ACC112 (cell line): ENCODE measurements at regions not wholly inside any gene's neighbourhood (a gene's known extent, or its start where the extent isn't known, plus 50 kb on each side); places are given as distances from the start of the nearest gene placed in this dataset.

ENCODE experiments used
- H2AFZ ChIP-seq: fragments of 200-600 bp; sonication (generic); one replicate; pipeline ENCODE4 v1.6.0; 2017; ENCODE audit warnings: antibody characterized with exemption, low read length; ENCODE audit not compliant: unreplicated experiment
- H3K27ac ChIP-seq: fragments of 200-600 bp; sonication (generic); 2 replicates; pipeline ENCODE4 v1.5.1; 2014; ENCODE audit warnings: low read depth, mild to moderate bottlenecking, antibody characterized with exemption, low read length, moderate library complexity
- H3K27me3 ChIP-seq: fragments of 200-600 bp; sonication (generic); 2 replicates; pipeline ENCODE4 v1.6.1; 2014; ENCODE audit warnings: mild to moderate bottlenecking, antibody characterized with exemption, low read length, moderate library complexity, mixed read lengths; ENCODE audit not compliant: insufficient read depth
- H3K36me3 ChIP-seq: fragments of 200-600 bp; sonication (generic); 2 replicates; pipeline ENCODE4 v1.6.1; 2016; ENCODE audit warnings: mild to moderate bottlenecking, antibody characterized with exemption, low read length, moderate library complexity, mixed read lengths; ENCODE audit not compliant: insufficient read depth
- H3K4me1 ChIP-seq: fragments of 200-600 bp; sonication (generic); one replicate; pipeline ENCODE4 v1.6.1; 2016; ENCODE audit warnings: low read length, mixed read lengths; ENCODE audit not compliant: insufficient read depth, unreplicated experiment, control insufficient read depth
- H3K4me3 ChIP-seq: fragments of 200-600 bp; sonication (generic); 2 replicates; pipeline ENCODE4 v1.5.1; 2014; ENCODE audit warnings: mild to moderate bottlenecking, low read depth, low read length
- H3K79me2 ChIP-seq: fragments of 200-600 bp; sonication (generic); one replicate; pipeline ENCODE4 v1.6.0; 2016; ENCODE audit warnings: low read length; ENCODE audit not compliant: control insufficient read depth, unreplicated experiment, insufficient read depth

DNA sequence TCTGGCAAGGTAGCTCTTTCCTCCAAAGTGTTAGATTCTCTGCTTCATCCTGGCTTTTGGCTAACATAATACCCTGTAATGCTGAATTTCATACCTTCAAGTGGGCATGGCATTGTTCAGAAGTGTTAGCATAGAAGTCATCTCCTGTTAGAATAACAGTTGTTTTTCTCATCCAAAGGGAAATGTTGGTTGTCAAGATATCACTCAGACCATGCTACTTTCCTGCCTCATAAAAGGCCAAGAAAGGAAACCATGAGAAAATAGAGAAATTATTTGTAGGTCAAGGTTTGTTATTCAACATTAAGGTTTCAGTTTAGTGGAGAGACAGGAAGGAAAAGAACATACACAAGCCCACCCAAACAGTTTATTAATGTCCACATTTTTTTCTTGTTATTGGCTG is 472.5 kb downstream of the ARHGEF28 start:
- no peaks in the 10 kb centered on the region for H3K27me3 ChIP-seq
- no peaks in the 10 kb centered on the region for H3K79me2 ChIP-seq
- no peak overlapping the region for H3K27ac ChIP-seq
- no peaks in the 10 kb centered on the region for H3K36me3 ChIP-seq
- H3K4me3 ChIP-seq: no peak overlapping the region
- no peak overlapping the region for H2AFZ ChIP-seq
- no peaks in the 10 kb centered on the region for H3K4me1 ChIP-seq

DNA sequence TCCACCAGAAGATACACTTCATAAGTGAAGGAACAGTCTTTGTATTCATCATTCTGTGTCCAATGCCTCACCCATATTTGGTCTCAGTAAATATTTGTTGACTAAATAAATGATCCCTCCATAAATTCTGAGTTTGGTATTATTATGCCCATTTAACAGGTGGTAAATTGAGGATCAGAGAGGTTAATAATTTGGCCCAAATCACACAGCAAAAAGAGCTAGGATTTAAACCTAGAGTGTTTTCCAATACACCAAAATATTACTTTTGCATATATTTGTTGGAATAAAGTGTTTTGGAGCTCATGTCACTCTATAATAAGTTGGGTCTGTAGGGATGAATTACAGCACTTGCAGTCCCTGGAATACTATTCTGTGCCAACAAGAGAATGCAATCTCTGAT is 470.3 kb downstream of the ARHGEF28 start:
- Histone ChIP-seq H2AFZ (no peak overlapping the region), H3K79me2 (no peaks in the 10 kb centered on the region), H3K27me3 (0 out of 2 replicates have a peak, but pooled peaks cover 2% of the 10 kb centered on the region), H3K36me3 (no peaks in the 10 kb centered on the region), H3K4me3 (no peak overlapping the region), H3K4me1 (no peaks in the 10 kb centered on the region), H3K27ac (no peak overlapping the region)

DNA sequence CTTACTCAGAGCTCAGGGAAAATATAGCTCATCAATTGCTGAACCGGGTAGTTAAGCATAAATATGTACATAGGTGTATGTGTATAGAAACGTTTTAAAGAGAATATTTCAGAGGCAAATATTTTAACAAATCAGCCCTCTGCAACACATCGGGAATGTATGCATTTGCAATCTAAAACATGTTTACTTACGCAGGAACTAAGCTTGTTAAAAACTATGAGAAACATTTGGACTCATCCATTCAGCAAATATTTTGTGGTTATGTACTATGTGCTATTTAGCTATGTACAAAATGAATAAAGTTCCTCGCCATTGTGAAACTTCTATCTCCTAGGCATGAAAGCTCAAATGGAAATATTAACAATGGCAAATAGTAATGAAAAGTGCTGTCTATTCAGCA is 469.9 kb downstream of the ARHGEF28 start:
- H3K36me3 ChIP-seq: no peaks in the 10 kb centered on the region
- no peaks in the 10 kb centered on the region for H3K79me2 ChIP-seq
- H2AFZ ChIP-seq: no peak overlapping the region
- H3K27ac ChIP-seq: no peak overlapping the region
- H3K27me3 ChIP-seq: 0 out of 2 replicates have a peak, but pooled peaks cover 2% of the 10 kb centered on the region
- no peaks in the 10 kb centered on the region for H3K4me1 ChIP-seq
- H3K4me3 ChIP-seq: no peak overlapping the region

DNA sequence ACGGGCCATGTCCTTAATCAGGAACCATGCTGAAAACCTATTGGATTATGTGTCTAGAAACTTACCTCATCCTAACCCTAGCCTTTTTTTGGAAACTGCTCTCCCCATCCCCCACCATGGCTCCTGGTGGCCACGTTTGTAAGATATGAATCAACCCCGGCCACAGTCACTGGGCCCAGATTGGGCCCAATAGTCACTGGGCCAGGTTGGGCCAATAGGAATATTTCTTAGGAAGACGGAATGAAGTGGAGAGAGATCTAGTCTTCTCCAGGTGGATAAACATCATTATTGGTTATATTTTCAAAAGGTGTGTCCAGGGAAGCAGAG is 468.7 kb downstream of the ARHGEF28 start:
- Histone ChIP-seq H3K27ac (no peak overlapping the region), H2AFZ (no peak overlapping the region), H3K27me3 (0 out of 2 replicates have a peak, but pooled peaks cover 2% of the 10 kb centered on the region), H3K79me2 (no peaks in the 10 kb centered on the region), H3K4me1 (no peaks in the 10 kb centered on the region), H3K4me3 (no peak overlapping the region), H3K36me3 (no peaks in the 10 kb centered on the region)

DNA sequence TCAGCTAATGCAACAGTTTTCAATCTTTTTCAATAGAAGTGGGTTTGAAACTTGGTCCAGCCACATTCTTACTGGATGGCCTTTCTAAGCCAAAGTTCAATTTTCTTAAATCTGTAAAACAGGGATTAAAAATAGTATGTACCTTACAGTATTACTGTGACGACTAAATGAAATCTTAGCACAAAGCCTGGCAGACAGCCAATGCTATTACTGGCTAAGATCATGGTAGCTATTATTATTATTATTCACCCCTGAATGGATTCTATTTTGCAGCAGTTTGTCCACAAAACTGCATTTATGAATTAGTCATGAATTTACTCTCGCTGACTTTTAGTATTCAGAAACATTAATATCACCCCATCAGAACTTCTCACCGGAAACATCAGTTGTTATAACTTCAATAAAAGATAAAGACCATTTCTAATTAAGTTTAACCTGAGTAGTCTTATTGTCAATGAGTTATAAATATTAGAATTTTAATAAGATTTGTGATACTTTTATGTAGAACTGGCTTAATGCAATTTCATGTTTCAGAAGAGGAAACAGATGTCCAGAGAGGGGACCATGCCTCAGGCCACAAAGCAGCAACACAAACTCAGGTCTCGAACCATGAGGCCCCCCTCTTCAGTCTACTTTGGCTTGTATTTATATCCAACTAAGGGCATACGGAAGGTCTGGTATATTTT is 468.2 kb downstream of the ARHGEF28 start:
- Histone ChIP-seq H2AFZ (no peak overlapping the region), H3K79me2 (no peaks in the 10 kb centered on the region), H3K4me1 (no peaks in the 10 kb centered on the region), H3K27me3 (0 out of 2 replicates have a peak, but pooled peaks cover 2% of the 10 kb centered on the region), H3K4me3 (no peak overlapping the region), H3K36me3 (no peaks in the 10 kb centered on the region), H3K27ac (no peak overlapping the region)

DNA sequence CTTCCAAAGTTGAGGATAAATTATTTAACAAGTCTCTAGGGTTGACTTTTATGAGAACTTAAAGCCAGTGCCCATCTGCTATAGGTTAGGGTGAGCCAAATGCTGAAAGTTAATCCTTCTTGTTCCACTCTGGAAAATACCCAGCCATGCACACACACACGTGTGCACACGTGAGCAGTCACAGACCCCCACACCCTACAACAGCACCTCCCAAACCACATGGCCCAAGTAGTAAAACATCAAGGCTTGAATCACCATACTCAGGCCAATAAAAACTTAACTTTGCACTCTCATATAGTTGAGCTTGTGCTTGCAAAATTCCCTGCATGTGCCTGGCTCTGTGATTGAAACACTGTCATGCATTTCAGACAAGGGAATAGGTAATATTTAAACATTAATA is 467.6 kb downstream of the ARHGEF28 start:
- no peak overlapping the region for H3K4me3 ChIP-seq
- H3K4me1 ChIP-seq: no peaks in the 10 kb centered on the region
- H3K79me2 ChIP-seq: no peaks in the 10 kb centered on the region
- 0 out of 2 replicates have a peak, but pooled peaks cover 7% of the 10 kb centered on the region for H3K27me3 ChIP-seq
- H2AFZ ChIP-seq: no peak overlapping the region
- H3K27ac ChIP-seq: no peak overlapping the region
- no peaks in the 10 kb centered on the region for H3K36me3 ChIP-seq

DNA sequence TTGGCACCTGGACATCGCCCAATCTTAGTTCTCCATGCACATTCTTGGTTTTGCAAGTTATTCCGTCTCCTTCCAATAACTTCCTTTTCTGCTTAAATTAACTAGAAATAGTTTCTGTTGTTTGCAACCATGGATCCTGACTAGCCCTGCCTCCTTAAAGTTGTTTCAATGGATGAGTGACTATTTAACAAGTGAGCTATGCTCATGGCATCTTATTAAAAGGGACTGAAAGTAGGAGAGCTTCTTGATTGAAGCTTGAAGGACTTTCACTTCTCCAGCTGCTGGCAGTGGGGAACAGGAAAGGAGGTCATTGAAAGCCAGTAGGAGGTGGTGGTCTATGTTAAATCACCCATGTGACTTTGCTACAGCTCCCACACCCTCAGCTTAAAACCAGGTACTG is 466.8 kb downstream of the ARHGEF28 start:
- no peak overlapping the region for H3K27ac ChIP-seq
- no peak overlapping the region for H2AFZ ChIP-seq
- H3K36me3 ChIP-seq: no peaks in the 10 kb centered on the region
- H3K4me1 ChIP-seq: no peaks in the 10 kb centered on the region
- H3K27me3 ChIP-seq: peaks cover 12% of the 10 kb centered on the region; the same call in 1 of the 2 replicates
- no peaks in the 10 kb centered on the region for H3K79me2 ChIP-seq
- H3K4me3 ChIP-seq: no peak overlapping the region

DNA sequence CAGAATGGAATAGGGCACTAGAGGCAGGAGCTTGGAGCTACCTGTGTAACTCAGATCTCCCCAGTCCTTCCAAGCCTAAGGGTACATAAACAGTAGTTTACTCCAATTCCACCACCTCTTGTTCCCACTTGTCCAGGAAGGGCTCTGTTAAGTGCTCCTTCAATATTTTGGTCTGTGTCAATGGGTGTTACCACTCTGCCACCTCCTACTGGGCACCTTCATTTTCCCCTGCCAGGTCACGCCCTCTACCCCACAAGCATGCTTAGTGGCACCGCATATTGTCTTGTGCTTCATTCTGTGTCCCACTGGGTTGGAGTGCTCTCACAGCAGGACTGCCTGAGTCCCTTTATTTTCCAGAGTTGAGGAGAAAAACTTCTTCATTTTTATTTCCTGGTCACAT is 459.8 kb downstream of the ARHGEF28 start:
- H3K27me3 ChIP-seq: peaks cover 18% of the 10 kb centered on the region
- H2AFZ ChIP-seq: no peak overlapping the region
- H3K79me2 ChIP-seq: no peaks in the 10 kb centered on the region
- H3K4me3 ChIP-seq: no peak overlapping the region
- no peaks in the 10 kb centered on the region for H3K36me3 ChIP-seq
- H3K4me1 ChIP-seq: no peaks in the 10 kb centered on the region
- H3K27ac ChIP-seq: no peak overlapping the region

DNA sequence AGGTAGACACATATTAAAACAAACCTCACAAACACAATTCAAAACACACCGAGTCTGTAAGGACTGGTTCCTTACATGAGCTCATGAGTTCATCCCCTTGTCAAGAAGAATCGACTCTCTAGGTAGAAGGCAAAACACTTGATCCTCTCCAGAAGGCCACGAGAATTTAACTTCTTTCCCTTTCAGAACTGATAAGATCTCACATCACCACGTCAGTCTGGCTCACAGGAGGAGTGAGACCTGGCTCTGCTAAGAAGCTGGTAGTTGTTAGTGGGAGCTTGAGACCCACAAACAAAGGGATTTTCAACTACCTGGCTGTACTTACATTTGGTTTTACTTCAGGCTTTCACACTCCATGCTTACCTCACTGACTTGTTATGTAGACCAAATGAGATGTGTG is 459.2 kb downstream of the ARHGEF28 start:
- Histone ChIP-seq H3K4me3 (no peak overlapping the region), H3K27ac (no peak overlapping the region), H3K27me3 (peaks cover 18% of the 10 kb centered on the region), H2AFZ (no peak overlapping the region), H3K4me1 (no peaks in the 10 kb centered on the region), H3K36me3 (no peaks in the 10 kb centered on the region), H3K79me2 (no peaks in the 10 kb centered on the region)

DNA sequence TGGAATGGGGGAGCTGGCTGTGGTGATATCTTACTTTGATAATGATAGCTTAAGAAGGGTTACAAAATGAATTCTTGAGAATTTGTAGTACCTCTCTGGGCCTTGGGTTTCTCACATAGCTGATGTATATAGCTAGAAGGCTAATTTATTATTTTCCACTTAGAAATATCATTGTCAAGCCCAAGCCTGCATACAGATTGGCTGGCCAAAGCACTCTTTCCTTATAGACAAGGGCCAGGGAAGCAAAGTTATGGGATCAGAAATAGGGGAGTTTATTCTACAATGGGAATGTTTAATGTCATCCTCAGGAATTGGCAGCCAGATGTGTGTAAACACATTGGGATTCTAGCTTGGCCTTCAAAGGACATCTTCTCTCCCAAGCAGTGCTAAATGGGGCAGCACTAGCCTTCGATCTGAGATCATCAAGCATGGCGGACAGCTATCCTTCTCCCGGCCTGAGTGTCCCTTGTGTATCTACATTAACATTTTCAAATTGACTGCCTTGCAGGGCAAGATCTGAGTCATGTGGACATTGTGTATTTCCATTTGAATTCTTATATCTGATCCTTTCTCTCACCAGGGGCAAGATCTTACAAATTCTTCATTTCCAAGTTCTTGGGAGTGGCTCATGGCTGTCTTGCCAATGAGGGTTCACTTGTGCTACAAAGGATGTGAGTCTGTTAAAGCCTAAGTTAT is 457.2 kb downstream of the ARHGEF28 start:
- Histone ChIP-seq H3K27me3 (peaks cover 10% of the 10 kb centered on the region), H3K79me2 (no peaks in the 10 kb centered on the region), H3K4me1 (no peaks in the 10 kb centered on the region), H2AFZ (no peak overlapping the region), H3K27ac (no peak overlapping the region), H3K4me3 (no peak overlapping the region), H3K36me3 (no peaks in the 10 kb centered on the region)

DNA sequence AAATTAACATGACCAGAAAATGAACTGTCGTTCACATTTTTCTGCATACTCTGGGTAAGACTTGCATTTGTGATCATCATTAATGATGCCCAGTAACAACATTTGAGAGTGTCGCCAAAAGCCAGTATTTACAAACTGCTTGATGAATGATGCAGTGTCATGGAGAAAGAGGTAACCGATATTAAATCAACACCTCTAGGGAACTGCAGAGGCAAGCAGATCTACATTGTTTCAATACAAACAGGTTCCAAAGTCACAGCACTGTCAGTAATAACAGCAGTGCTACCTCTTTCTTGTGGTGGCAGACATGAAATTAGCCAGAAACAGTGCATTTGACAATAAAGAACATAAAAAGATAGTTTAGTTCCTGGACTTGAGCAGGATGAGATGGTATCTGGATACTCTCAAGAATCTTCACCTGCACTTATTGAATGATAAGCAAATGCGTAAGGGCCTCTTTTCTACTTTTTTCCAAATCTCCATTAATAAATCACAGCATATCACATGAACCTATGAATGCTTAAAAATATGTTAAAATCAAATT is 456.6 kb downstream of the ARHGEF28 start:
- Histone ChIP-seq H2AFZ (no peak overlapping the region), H3K79me2 (no peaks in the 10 kb centered on the region)

More for the DNA sequence above, 456.6 kb downstream of the ARHGEF28 start:
- Histone ChIP-seq H3K27me3 (peaks cover 8% of the 10 kb centered on the region; the same call in 1 of the 2 replicates), H3K27ac (no peak overlapping the region), H3K36me3 (no peaks in the 10 kb centered on the region), H3K4me1 (no peaks in the 10 kb centered on the region), H3K4me3 (no peak overlapping the region)
